Ovary (tissue), 7 donors: ENCODE measurements at regions not wholly inside any gene's neighbourhood (a gene's known extent, or its start where the extent isn't known, plus 50 kb on each side); places are given as distances from the start of the nearest gene placed in this dataset.

ENCODE experiments used
- DNase-seq, 5 donors: peaks; one replicate each; pipeline ENCODE4 v3.0.0-alpha.2; 2019 to 2020
- H3K27ac ChIP-seq, 2 donors: fragments of 200-600 bp; one replicate each; pipeline versions ENCODE4 v1.5.1 to v1.8.0; 2019 to 2022
- H3K27me3 ChIP-seq: fragments of 200-600 bp; one replicate; pipeline ENCODE4 v1.8.0; 2022
- H3K36me3 ChIP-seq: fragments of 200-600 bp; sonication (generic); one replicate; pipeline ENCODE4 v1.5.1; 2019
- H3K4me1 ChIP-seq: one replicate; pipeline ENCODE4 v1.8.1; 2013; ENCODE audit warnings: mild to moderate bottlenecking, moderate library complexity; ENCODE audit not compliant: insufficient read depth
- H3K4me3 ChIP-seq: fragments of 200-600 bp; sonication (generic); one replicate; pipeline ENCODE4 v1.5.1; 2017
- H3K9me3 ChIP-seq, 2 donors: fragments of 200-600 bp in 1 of 2; sonication (generic) in 1 of 2; one replicate each; pipeline versions ENCODE4 v1.5.1 to v1.8.1; 2013 to 2019; ENCODE audit warnings: mild to moderate bottlenecking in 1 of 2, moderate library complexity in 1 of 2
- CTCF ChIP-seq, 3 donors: fragments of 450-650 bp in 2 of 3; fragments of 200-600 bp in 1 of 3; IDR thresholded peaks; one replicate each; pipeline versions ENCODE4 v1.5.1 to v1.8.0; 2016 to 2022; ENCODE audit warnings: antibody characterized with exemption in 3 of 3, mild to moderate bottlenecking in 1 of 3
- EP300 ChIP-seq: sonication (generic); formaldehyde crosslinking; IDR thresholded peaks from one replicate; pipeline ENCODE4 v1.6.1; 2017; ENCODE audit warnings: antibody characterized with exemption
- POLR2A ChIP-seq: fragments of 450-650 bp; IDR thresholded peaks from one replicate; pipeline ENCODE4 v1.6.1; 2017; ENCODE audit warnings: antibody characterized with exemption, mild to moderate bottlenecking, moderate library complexity
- WGBS, 3 donors: extraction: QIAGEN DNeasy Blood & Tissue Kit in 1 of 3; methylation state at CpG; one replicate each; pipeline versions ENCODE4 v1.1.5 to v1.1.7; 2013 to 2017; 5-methylcytosine and 5-hydroxymethylcytosine counted together
- intact Hi-C, 4 donors: fragments of 100-400 bp; cut with DNase I; formaldehyde crosslinking; loops; one replicate each; pipeline versions ENCODE4 v1.11.0 to v1.15.1; 2022 to 2023
- donor health status: DM: no; HTN: no; CAD: no; lungs with moderate emphysema.
- donor health status: DM: no; HTN: no; CAD: no.
- donor health status: Bipolar disorder and iron deficiency.
- donor health status: DM: no; HTN: no; CAD: no.
- donor health status: DM: yes; HTN: yes; CAD: no.

DNA sequence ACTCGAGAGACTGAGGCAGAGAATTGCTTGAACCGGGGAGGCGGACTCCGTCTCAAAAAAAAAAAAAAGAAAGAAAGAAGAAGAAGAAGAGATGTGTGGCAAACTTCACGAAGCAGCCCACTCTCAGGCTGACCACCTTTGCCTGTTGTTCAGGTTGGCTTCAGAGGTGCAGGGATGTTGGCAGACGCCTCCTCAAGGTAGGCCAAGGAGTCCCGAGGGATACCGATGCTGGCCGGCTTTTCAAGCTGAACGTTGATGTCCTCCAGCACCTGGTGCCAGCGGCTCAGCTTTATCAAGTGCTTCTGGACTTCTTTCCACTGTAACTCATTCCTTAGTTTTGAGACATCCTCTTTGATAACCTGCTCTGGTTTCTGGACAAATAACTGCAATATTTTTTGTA, 243.8 kb upstream of the ADGRL2 start:
- Histone ChIP-seq H3K36me3 (no peaks in the 10 kb centered on the region), H3K4me3 (no peak overlapping the region), H3K27ac (no peak overlapping the region), H3K4me1 (no peaks in the 10 kb centered on the region), H3K9me3 (no peaks in the 10 kb centered on the region), H3K27me3 (no peaks in the 10 kb centered on the region)
- TF ChIP-seq POLR2A = no peak
- no peak for TF ChIP-seq CTCF (IDR thresholded peaks at IDR 0.05)
- no peak for TF ChIP-seq EP300
- 87 to 94% (median 93%) methylated on average over 11 of the region's 11 CpGs for WGBS, 3 donors
- DNase-seq = no peak
- intact Hi-C loops = no loop called here

- Histone ChIP-seq H3K9me3 (no peaks in the 10 kb centered on the region), H3K27ac (no peak overlapping the region), H3K4me1 (no peaks in the 10 kb centered on the region), H3K36me3 (no peaks in the 10 kb centered on the region), H3K27me3 (no peaks in the 10 kb centered on the region), H3K4me3 (no peak overlapping the region)
- no peak for DNase-seq
- 0 to 100% (median 79%) methylated on average over 1 of the region's 1 CpG for WGBS, 3 donors
- intact Hi-C loops = no loop called here
- no peak for TF ChIP-seq CTCF (IDR thresholded peaks at IDR 0.05)
These were observed 246.2 kb upstream of the ADGRL2 start for GRCh38 chr1:81554534-81554933.

DNA sequence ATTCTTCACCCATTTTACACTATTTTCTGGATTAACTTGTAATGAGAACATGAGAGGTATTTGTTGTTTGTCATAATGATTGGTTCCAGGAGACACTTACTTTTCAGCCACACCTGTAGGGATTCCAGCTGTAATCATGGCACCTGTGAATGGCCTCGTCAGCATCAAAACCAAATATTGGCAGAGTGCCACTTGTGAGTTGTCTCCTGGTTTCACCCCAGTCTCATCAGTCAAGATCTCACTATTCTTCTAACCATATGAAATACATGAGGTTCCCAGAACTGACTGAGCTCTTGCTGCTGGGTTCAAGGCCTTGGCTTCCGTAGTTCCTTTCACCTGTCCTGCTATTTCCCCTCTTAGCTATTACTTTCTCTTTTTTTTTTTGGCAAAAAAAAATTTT, 246.6 kb upstream of the ADGRL2 start:
- no peak for DNase-seq
- TF ChIP-seq CTCF (IDR thresholded peaks at IDR 0.05) = no peak
- no peak for TF ChIP-seq POLR2A
- no peak for TF ChIP-seq EP300
- H3K27ac ChIP-seq = no peak overlapping the region
- intact Hi-C loops = no loop called here
- 85 to 91% (median 91%) methylated on average over 2 of the region's 2 CpGs for WGBS, 3 donors
- no peaks in the 10 kb centered on the region for H3K4me1 ChIP-seq
- no peaks in the 10 kb centered on the region for H3K9me3 ChIP-seq
- H3K4me3 ChIP-seq = no peak overlapping the region
- no peaks in the 10 kb centered on the region for H3K27me3 ChIP-seq
- H3K36me3 ChIP-seq = no peaks in the 10 kb centered on the region

DNA sequence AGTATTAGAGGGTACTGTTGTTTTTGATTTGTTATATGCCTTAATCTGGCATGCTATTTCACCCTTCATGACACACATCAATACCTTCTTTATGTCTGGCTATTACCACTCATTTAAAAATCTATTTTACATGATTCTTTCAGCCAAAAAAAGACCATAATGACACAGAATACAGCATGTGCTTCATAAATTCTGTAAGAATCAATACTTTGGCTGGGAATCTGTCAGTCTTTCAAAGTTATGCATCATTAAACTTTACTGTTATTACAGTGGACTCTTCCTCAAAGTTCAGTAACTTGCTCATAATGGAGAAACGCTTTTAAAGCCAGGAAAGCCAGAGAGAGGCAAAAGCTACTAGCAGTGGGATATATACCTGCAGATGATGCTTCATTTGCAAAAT, 247.2 kb upstream of the ADGRL2 start:
- intact Hi-C loops = no loop called here
- Histone ChIP-seq H3K9me3 (no peaks in the 10 kb centered on the region), H3K4me1 (no peaks in the 10 kb centered on the region), H3K27ac (no peak overlapping the region), H3K27me3 (no peaks in the 10 kb centered on the region), H3K4me3 (no peak overlapping the region), H3K36me3 (no peaks in the 10 kb centered on the region)
- 89 to 100% (median 91%) methylated on average over 1 of the region's 1 CpG for WGBS, 3 donors
- TF ChIP-seq CTCF (IDR thresholded peaks at IDR 0.05) (no peak), EP300 (no peak), POLR2A (no peak)
- no peak for DNase-seq

DNA sequence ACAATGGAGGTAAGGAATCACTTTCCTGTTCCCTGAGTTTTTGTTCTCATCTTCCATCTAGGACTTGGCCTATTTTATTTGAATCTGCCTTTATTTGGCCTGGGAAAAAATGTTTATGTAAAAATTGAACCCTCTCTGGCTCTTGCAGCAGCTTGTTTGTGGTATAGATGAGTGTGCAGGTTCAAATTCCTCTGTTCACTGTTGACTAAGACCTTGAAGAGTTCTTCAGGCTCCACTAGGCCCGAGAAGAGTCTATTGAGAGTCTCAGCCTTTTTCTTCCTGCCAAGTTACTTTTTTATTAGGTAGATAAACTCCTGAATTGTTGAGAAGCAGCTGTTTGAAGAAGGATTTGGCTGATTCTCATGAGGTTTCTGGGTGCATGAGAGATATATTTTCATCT, 248.8 kb upstream of the ADGRL2 start:
- intact Hi-C loops = no loop called here

More for the DNA sequence above, 248.8 kb upstream of the ADGRL2 start:
- TF ChIP-seq EP300 (no peak), POLR2A (no peak), CTCF (IDR thresholded peaks at IDR 0.05) (no peak)
- no peak overlapping the region for H3K27ac ChIP-seq
- H3K27me3 ChIP-seq = no peaks in the 10 kb centered on the region
- no peaks in the 10 kb centered on the region for H3K9me3 ChIP-seq
- 57 to 71% (median 70%) methylated on average over 1 of the region's 1 CpG for WGBS, 3 donors
- H3K36me3 ChIP-seq = no peaks in the 10 kb centered on the region
- DNase-seq = no peak
- H3K4me3 ChIP-seq = no peak overlapping the region
- H3K4me1 ChIP-seq = no peaks in the 10 kb centered on the region
